ENCODE measurements at regions not wholly inside any gene's neighbourhood (a gene's known extent, or its start where the extent isn't known, plus 50 kb on each side); places are given as distances from the start of the nearest gene placed in this dataset.

DNA sequence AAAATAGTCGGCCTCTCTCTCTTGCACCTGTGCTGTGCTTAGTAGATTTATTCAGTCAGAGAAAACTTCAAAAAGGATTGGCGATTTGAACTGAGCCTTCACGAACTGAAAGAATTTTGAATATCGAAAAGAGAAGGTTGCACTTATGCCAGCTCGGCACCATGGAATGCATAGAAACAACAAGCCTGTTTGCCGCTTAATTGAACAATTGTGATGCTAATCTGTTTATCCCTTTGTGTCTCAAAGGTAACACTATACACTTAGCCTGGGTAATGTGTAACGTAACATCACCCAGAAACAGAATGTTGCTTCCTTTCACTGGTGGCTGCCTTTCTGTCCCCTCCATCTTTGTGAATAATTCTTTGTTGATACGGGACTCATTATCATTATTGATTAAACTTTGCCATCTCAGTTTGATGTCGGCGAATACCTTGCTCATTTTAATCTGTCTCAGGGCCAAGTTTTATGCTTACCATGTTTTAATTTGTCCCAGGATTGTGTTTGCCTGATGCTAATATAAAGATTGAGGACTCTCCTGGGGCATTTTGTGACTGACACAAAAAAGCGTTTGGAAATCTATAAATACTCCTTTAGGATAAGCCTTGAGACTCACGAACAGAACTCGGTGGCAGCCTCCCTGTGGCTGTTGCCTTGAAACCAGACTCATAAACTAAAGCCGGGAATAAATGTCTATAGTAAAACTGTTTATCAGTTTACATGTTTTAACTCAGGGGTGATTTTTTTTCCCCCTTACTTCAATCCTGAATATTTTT, 400.5 kb downstream of the RAPGEF2 start:
- no peak for DNase-seq

DNA sequence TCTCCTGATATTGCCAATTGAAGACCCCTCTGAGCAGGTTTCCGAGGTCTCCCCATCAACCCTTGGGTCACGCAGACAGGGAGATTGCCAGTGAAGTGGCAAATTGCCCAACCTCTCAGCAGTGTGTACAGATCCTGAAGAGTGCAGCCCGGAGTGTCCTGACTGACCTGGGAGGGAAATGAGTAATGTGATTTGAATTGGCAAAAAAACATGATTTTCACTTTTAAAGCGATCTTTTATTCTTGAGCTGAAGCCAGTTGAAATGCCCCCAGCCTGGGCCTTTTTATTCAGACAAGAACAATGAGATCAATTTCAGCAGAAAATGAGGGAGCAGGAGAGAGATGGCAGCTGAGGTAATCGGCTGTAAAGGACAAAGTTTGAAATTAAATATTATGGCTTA, 401.8 kb downstream of the RAPGEF2 start:
- DNase-seq = peak; percentile 16

DNA sequence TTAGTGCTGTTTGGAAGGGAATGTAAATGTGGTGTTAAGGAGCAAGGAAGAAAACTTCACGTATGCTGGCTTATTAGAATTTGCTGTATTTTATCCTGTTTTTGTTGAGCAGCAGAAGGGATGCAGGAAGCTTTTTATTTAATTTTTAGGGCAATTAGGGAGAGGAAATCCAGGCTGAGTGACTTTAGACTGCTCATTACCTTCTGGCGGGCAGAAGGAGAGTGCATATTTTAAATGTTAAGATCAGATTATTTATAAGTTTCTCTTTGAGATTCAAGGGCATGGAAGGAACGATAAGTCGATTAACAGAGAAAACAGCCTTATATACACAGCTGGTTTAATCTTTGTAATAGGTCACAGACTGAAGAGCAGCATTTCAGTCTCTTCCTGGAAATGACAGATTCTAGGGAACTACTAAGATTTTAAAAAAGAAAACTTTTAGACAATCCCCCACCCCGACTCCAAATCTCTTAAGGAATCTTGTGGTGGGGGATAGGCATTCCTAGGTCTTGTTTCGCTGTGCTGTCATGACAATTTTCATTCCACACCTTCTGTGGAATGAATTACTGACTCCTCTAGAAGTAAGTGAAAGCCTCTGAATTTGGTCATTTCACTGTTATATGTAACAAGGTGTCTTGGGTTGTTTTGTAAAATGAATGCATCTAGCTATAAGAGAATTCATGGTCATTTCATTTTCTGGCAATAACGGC, 402.5 kb downstream of the RAPGEF2 start:
- DNase-seq = no peak

GRCh38 chr4:159506801-159507517, 404.1 kb downstream of the RAPGEF2 start:
- DNase-seq = no peak

DNA sequence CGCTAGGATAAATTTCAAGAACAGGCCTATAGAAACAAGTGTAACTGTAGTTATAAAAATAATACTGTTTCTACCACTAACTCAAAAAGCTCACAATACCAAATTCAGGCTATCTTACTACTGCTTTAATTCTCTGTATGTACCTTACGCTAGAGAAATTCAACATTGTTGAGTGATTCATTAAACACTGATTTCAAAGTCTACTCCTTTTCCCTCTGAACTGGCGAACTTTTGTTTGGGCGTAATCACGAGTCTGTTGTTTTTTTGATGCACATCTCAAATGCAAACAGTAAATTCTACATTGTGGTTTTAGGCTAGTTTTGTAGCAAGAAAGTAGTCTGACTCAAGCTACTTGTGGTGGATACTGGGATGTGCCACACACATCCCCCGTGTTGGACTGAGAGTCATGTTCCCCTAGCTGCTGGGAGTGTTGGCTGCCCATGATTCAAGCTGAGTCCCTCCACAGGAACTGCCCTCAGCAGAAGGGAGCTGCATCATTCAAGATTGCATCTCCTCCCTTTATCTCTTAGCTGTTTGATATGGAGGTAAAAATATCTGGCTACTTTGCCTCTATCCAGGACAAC, 406.1 kb downstream of the RAPGEF2 start:
- DNase-seq = no peak

DNA sequence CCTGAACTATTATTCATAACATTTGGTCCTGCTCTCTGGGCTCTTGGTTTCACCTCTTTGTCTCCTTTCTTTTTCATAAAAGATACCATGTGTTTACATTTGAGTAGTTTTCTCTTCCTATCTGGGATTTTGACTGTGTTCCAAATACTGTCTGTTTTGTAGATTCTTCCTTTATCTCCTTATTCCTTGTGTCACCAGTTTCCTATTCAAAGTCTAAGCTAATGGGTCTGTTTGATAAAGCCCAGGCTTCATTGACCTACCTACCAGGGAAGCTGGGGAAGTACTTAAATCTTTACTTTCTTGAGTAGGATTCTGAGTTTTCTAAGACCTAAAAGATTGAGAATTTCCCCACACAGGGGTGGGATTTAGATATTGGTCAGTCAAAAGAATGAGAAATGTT, 409.5 kb downstream of the RAPGEF2 start:
- DNase-seq = no peak

DNA sequence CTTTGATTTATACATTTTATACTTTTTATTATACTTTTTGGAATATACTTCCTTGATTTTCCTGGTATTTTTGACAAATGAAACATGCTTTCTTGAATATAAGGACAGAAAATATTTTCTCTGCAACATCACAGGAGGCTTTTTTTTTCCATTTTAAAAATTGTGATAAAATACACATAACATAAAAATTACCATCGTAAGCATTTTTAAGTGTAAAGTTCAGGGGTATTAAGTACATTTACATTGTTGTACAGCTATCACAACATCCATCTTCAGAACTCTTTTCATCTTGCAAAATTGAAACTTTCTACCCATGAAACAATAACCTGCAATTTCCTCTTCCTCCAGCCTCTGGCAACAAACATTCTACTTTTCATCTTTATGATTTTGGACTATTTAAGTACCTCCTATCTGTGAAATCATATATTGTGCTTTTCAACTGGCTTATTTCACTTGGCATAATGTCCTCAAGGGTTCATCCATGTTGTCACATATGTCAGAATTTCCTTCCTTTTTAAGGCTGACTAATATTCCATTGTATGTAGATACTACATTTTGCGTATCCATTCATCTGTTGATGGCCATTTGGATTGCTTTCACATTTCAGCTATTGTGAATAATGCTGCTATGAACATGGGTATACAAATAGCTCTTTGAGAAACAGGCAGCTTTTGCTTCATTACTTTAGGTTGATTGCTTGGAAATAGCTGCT, 412.6 kb downstream of the RAPGEF2 start:
- DNase-seq = no peak

GRCh38 chr4:159516556-159517140, 413.8 kb downstream of the RAPGEF2 start:
- no peak for DNase-seq

DNA sequence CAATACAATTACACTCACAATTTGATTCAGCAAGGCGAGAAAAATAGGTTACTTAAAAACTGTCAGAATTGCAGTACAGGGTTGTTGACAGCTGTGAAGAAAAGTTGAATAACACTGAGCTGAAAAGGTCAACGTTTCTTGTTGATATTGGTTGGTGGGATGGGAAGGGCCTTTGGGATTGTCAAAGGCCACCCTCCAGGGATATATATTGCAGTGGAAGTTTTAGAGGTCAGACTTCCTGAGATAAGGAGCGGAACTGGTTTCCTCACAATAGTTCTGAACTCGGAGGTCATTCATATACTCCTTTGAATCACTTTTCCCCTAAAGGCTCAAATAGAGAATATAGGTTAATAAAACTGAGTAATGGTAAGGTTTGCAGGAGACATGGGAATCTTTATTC, 417.2 kb downstream of the RAPGEF2 start:
- no peak for DNase-seq

- DNase-seq = no peak
These were observed 423.3 kb downstream of the RAPGEF2 start for GRCh38 chr4:159526172-159526571.

- DNase-seq = no peak
These were observed 431.8 kb downstream of the RAPGEF2 start for GRCh38 chr4:159534655-159535054.

- DNase-seq = no peak
These were observed 435.7 kb downstream of the RAPGEF2 start for GRCh38 chr4:159538556-159538955.

DNA sequence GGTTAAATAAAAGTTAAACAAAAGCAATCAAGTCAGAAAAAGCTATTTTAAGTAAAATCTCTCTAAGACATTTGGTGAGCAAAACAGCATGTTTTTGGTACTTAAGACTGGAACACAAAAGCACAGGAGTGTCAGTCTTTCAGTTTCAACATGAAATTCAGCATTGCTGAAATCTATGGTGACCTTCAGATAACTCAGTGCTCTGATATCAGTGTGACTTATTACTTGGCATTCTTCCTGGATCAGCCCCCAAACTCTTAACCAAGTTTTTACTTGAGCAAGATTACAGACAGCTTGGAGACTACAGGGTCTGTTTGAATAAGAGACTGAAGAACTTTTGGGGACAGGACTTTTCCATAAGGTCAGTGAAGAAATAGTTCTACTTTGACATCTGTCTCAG, 437.2 kb downstream of the RAPGEF2 start:
- DNase-seq = no peak

DNA sequence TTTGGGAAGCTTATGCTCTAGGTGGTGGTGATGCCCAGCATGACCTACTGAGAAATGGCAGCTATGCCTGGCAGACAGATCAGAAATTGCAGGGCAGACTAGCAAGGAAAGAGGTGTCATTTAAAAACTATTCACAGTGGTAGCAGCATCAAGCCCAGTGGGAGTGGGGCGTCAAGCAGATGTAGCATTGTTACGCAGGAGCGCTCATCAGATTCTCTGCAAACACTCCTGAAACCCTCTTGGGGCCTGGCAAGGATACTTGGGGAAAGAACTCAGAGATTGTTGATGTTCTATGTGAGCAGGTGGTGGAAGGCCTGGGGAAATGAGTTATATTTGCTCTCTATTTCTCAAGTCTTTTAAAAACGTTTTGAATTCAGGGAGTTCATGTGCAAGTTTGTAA, 437.6 kb downstream of the RAPGEF2 start:
- DNase-seq = peak; percentile 77

GRCh38 chr4:159541143-159541542, 438.3 kb downstream of the RAPGEF2 start:
- DNase-seq = no peak

- peak; percentile 16 for DNase-seq
These were observed 439.4 kb downstream of the RAPGEF2 start for GRCh38 chr4:159542296-159542695.

DNA sequence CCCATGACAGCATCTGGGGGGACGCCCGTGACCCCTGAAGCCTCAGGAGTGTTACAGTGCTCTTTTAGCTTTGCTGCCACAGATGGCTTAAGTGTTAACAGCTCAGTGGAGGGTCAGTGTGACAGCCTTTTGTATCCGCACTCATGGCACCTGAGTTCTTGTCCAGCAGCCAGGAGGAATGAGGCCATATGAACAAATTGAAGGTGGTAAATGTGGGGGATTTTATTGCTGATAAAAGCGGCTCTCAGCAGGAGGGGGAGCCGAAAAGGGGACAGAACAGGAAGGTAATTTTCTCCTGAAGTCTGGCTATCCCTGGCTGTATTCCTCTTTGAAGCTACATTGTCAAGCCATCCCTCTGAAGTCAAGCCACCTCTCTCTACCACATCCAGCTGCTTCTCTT, 441.0 kb downstream of the RAPGEF2 start:
- peak; percentile 4 for DNase-seq

DNA sequence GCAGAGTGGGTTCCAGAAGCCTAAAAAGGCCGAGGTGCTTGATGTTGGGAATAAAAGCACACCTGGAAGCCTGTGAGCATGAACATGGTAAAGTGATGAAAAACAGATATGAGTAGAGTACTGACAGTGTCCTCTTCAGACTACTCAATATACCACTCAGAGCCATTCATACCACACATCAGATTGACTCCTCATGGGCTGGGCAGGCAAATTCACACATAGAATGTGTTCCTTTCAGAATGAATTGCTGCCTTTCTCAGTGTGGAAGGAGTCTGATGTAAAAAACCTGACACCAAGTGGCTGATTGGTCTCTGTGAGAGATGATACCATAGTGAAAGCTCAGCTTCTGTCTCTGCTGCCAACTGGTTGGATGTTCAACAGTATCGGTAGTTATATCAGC, 442.7 kb downstream of the RAPGEF2 start:
- DNase-seq = no peak

DNA sequence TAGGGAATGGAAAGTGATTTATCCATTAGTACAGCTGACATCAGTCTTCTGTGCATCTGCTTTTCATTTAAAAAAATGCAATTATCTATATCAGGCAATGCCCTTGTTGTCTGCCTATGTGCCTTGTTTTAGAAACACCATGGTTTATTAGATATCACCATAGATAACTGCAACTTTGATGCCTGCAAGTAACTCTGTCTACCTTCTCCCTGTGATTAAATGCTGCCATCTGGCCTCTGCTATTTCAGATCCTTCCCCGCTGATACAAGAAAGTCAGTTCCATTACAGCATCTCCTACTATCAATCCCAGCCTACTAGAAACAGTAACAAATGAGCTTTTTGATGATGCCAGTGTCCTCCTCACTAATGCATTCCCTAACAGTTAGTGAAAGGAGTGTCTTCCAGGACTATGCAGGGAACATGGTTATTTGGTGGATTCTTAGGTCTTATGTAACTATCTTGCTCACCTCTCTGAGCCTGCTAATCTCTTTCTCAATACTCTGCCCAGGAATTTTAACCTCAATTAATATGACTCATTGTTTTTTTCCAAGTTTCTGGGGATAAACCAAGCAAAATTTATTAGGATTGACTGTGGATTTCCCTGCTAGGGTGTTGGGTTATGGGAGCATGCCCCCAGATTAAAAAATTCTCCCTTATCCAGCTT, 444.9 kb downstream of the RAPGEF2 start:
- DNase-seq = no peak

DNA sequence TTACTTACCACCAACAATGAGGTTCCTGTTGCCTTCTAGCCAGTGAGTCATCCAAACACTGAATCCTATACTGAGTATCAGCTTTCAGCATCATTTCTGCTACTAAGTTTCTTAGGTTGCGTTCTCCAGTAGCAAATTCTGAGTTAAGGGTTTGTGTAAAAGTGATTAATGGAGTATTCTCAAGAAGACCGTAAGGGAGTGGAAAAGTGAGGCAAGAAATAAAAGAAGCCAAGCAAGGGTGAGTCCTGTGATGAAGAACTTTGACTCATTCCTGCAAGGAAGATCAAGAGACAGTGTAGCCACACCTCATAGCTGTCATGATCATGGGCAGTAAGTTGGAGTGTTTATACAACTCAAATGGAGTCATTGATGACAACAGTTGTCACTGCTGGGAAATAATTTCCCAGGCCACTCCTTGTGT, 446.2 kb downstream of the RAPGEF2 start:
- DNase-seq = no peak

DNA sequence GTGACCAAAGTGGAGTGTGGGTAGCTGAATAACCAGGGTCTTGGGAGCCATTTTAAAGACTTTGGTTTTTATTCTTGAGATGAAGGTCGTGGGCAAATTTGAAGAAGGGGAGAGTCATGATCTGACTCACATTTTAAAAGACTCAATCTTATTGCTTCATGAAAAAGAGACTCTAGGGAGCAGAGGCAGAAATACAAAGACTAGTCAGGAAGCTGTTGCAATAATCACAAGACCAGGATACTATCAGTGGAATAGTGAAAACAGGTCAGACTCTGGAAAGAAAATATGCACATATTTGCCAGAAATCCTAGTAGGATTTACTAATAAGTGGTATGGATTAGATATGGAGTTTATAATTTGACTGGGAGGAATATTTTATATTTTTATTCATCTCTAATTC, 448.4 kb downstream of the RAPGEF2 start:
- no peak for DNase-seq
